Hepatocyte (in vitro differentiated cells): ENCODE measurements at regions not wholly inside any gene's neighbourhood (a gene's known extent, or its start where the extent isn't known, plus 50 kb on each side); places are given as distances from the start of the nearest gene placed in this dataset.
A peak's percentile ranks its signal among the peaks of the same experiment; 100 is the strongest.
"Not testable (repeated sequence)": the region's sequence is repeated elsewhere in the genome, so short reads cannot be mapped to it uniquely, and the experiment has no call there.

ENCODE experiments used
- DNase-seq: peaks from one replicate; pipeline ENCODE4 v3.0.0-alpha.2; 2016; ENCODE audit warnings: low spot score
- H2AFZ ChIP-seq: fragments of 200-600 bp; sonication (generic); 2 replicates; pipeline ENCODE4 v1.6.0; 2016; ENCODE audit warnings: antibody characterized with exemption, mild to moderate bottlenecking
- H3K27ac ChIP-seq: fragments of 200-600 bp; sonication (generic); 2 replicates; pipeline ENCODE4 v1.5.1; 2016; ENCODE audit warnings: mild to moderate bottlenecking
- H3K27me3 ChIP-seq: fragments of 200-600 bp; sonication (generic); 2 replicates; pipeline ENCODE4 v1.6.1; 2016
- H3K36me3 ChIP-seq: fragments of 200-600 bp; sonication (generic); replicated peaks from 2 replicates; pipeline ENCODE4 v1.5.1; 2016; ENCODE audit warnings: low read depth; ENCODE audit not compliant: insufficient read depth
- H3K4me1 ChIP-seq: fragments of 200-600 bp; sonication (generic); 2 replicates; pipeline ENCODE4 v1.5.1; 2016; ENCODE audit warnings: mild to moderate bottlenecking, moderate library complexity; ENCODE audit not compliant: insufficient read depth
- H3K4me2 ChIP-seq: fragments of 200-600 bp; sonication (generic); 2 replicates; pipeline ENCODE4 v1.6.0; 2016
- H3K4me3 ChIP-seq: fragments of 200-600 bp; sonication (generic); 2 replicates; pipeline ENCODE4 v1.5.1; 2016; ENCODE audit warnings: mild to moderate bottlenecking
- H3K79me2 ChIP-seq: fragments of 200-600 bp; sonication (generic); 2 replicates; pipeline ENCODE4 v1.6.0; 2017; ENCODE audit warnings: mild to moderate bottlenecking
- H3K9me2 ChIP-seq: fragments of 200-600 bp; sonication (generic); replicated peaks from 2 replicates; pipeline ENCODE4 v1.6.0; 2017; ENCODE audit warnings: mild to moderate bottlenecking; ENCODE audit not compliant: insufficient read depth
- H3K9me3 ChIP-seq: fragments of 200-600 bp; sonication (generic); 2 replicates; pipeline ENCODE4 v1.5.1; 2016; ENCODE audit warnings: low read depth, mild to moderate bottlenecking
- H4K20me1 ChIP-seq: fragments of 200-600 bp; sonication (generic); 2 replicates; pipeline ENCODE4 v1.6.0; 2016; ENCODE audit warnings: mild to moderate bottlenecking; ENCODE audit not compliant: insufficient read depth, poor library complexity, severe bottlenecking
- EZH2 ChIP-seq: fragments of 200-600 bp; sonication (generic); IDR thresholded peaks from 2 replicates; pipeline ENCODE4 v1.6.1; 2016; ENCODE audit warnings: antibody characterized with exemption, mild to moderate bottlenecking, borderline replicate concordance
- EZH2phosphoT487 ChIP-seq: fragments of 200-600 bp; sonication (generic); IDR thresholded peaks from one replicate; pipeline ENCODE4 v1.6.1; 2018; ENCODE audit warnings: antibody characterized with exemption, mild to moderate bottlenecking, low read depth, moderate library complexity; ENCODE audit not compliant: unreplicated experiment, severe bottlenecking
- WGBS: methylation state at CpG from one replicate; pipeline ENCODE4 v1.1.6; 2016; ENCODE audit warnings: low lambda C conversion rate; ENCODE audit errors: missing lambda C conversion rate; 5-methylcytosine and 5-hydroxymethylcytosine counted together
- TF ChIP-seq, protein P1 (sequence below): fragments of 200-600 bp; sonication (generic); IDR thresholded peaks from 2 replicates; pipeline ENCODE4 v1.5.1; 2016; ENCODE audit warnings: antibody characterized with exemption, mild to moderate bottlenecking; ENCODE audit not compliant: poor library complexity

GRCh38 chr18:2240311-2240705, 331.0 kb downstream of the METTL4 start:
- Histone ChIP-seq H3K4me2 (peak overlapping the region; percentile 33), H3K36me3 (no peaks in the 10 kb centered on the region), H3K4me3 (no peak overlapping the region), H3K9me2 (no peaks in the 10 kb centered on the region), H3K9me3 (no peaks in the 10 kb centered on the region), H2AFZ (no peak overlapping the region), H4K20me1 (no peaks in the 10 kb centered on the region), H3K4me1 (peaks cover 21% of the 10 kb centered on the region), H3K79me2 (no peaks in the 10 kb centered on the region), H3K27me3 (no peaks in the 10 kb centered on the region), H3K27ac (no peak overlapping the region)
- TF ChIP-seq, protein P1, sequence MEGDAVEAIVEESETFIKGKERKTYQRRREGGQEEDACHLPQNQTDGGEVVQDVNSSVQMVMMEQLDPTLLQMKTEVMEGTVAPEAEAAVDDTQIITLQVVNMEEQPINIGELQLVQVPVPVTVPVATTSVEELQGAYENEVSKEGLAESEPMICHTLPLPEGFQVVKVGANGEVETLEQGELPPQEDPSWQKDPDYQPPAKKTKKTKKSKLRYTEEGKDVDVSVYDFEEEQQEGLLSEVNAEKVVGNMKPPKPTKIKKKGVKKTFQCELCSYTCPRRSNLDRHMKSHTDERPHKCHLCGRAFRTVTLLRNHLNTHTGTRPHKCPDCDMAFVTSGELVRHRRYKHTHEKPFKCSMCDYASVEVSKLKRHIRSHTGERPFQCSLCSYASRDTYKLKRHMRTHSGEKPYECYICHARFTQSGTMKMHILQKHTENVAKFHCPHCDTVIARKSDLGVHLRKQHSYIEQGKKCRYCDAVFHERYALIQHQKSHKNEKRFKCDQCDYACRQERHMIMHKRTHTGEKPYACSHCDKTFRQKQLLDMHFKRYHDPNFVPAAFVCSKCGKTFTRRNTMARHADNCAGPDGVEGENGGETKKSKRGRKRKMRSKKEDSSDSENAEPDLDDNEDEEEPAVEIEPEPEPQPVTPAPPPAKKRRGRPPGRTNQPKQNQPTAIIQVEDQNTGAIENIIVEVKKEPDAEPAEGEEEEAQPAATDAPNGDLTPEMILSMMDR = no peak
- TF ChIP-seq EZH2 (no peak), EZH2phosphoT487 (no peak)
- no peak for DNase-seq
- 47% methylated on average over 4 of the region's 4 CpGs for WGBS

DNA sequence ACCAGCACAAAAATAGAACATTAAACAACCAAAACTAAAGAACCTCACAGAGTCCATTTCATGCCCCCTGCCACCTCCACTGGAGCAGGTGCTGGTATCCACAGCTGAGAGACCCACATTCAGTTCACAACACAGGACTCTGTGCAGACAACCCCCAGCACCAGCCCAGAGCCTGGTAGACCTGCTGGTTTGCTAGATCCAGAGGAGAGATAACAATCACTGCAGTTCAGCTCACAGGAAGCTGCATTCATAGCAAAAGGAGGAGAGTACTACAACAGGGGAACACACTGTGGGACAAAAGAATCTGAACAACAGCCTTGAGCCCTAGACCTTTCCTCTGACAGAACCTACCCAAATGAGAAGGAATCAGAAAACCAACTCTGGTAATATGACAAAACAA, 326.7 kb downstream of the METTL4 start:
- Histone ChIP-seq H3K27ac (no peak overlapping the region), H3K27me3 (no peaks in the 10 kb centered on the region), H3K9me2 (no peaks in the 10 kb centered on the region), H3K4me2 (no peak overlapping the region), H3K4me1 (peaks cover 7% of the 10 kb centered on the region), H4K20me1 (no peaks in the 10 kb centered on the region), H3K79me2 (no peaks in the 10 kb centered on the region), H3K36me3 (no peaks in the 10 kb centered on the region), H3K4me3 (no peak overlapping the region), H2AFZ (no peak overlapping the region), H3K9me3 (no peaks in the 10 kb centered on the region)
- DNase-seq = no peak
- TF ChIP-seq, protein P1 = no peak
- TF ChIP-seq EZH2phosphoT487 = no peak
- TF ChIP-seq EZH2 = no peak

GRCh38 chr18:2247101-2247500, 324.2 kb downstream of the METTL4 start:
- H3K79me2 ChIP-seq, H4K20me1 ChIP-seq, H3K4me3 ChIP-seq, H2AFZ ChIP-seq, H3K4me1 ChIP-seq, H3K27me3 ChIP-seq, H3K4me2 ChIP-seq, H3K9me2 ChIP-seq, H3K9me3 ChIP-seq, H3K36me3 ChIP-seq, H3K27ac ChIP-seq, DNase-seq: not testable (repeated sequence)
- WGBS = 95% methylated on average over 19 of the region's 19 CpGs

DNA sequence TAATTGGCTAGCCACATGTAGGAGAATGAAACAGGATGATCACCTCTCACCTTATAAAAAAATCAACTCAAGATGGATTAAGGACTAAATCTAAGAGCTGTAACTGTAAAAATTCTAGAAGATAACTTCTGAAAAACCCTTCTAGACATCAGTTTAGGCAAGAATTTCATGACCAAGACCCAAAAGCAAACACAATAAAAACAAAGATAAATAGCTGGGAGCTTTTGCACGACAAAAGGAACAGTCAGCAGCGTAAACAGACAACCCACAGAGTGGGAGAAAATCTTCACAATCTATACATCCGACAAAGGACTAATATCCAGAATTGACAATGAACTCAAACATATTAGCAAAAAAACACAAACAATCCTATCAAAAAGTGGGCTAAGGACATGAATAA, 316.3 kb downstream of the METTL4 start:
- Histone ChIP-seq H3K9me3 (no peaks in the 10 kb centered on the region), H2AFZ (no peak overlapping the region), H4K20me1 (no peaks in the 10 kb centered on the region), H3K27me3 (no peaks in the 10 kb centered on the region), H3K4me1 (no peaks in the 10 kb centered on the region), H3K4me2 (no peak overlapping the region), H3K27ac (no peak overlapping the region), H3K36me3 (no peaks in the 10 kb centered on the region), H3K79me2 (no peaks in the 10 kb centered on the region), H3K9me2 (no peaks in the 10 kb centered on the region), H3K4me3 (no peak overlapping the region)
- 64% methylated on average over 3 of the region's 3 CpGs for WGBS
- no peak for TF ChIP-seq EZH2phosphoT487
- TF ChIP-seq, protein P1 = no peak
- no peak for TF ChIP-seq EZH2
- DNase-seq = no peak
